GM21825 (cell line): ENCODE measurements at regions not wholly inside any gene's neighbourhood (a gene's known extent, or its start where the extent isn't known, plus 50 kb on each side); places are given as distances from the start of the nearest gene placed in this dataset.
"Not testable (repeated sequence)": the region's sequence is repeated elsewhere in the genome, so short reads cannot be mapped to it uniquely, and the experiment has no call there.

Source experiments
- ATAC-seq: cut with Tn5 transposase; IDR thresholded peaks from one replicate; pipeline ENCODE4 v1.9.1; 2021; ENCODE audit warnings: mild to moderate bottlenecking, moderate library complexity; ENCODE audit not compliant: unreplicated experiment

DNA sequence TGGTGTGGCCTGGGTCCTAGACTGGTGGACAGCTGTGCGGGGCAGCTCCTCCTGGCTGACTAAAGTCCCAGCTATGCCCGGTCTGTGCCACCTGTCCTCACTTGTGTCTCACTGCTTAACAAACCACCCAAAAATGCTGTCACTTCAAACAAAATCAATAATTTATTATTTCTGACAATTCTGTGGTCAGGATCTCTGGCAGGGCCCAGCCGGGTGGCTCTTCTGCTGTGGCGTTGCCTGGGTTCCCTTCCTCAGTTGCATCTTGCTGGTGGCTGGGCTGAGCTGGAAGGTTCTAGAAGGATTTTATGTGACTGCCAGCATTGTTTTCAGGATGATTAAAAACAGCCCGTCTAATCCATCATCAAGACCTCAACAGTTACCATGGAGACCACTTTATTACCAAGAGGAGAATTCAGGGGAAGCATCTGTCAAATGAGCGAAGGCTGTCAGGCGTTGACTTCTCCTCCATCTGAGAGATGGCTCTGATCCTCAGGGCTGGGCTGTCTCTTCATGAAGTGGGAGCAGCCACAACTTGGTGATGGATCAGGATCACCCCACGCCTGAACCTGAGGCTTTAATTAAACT is 280.6 kb upstream of the SFSWAP start:
- ATAC-seq: no peak

GRCh38 chr12:131431126-131431655 is 279.7 kb upstream of the SFSWAP start:
- ATAC-seq: not testable (repeated sequence)

DNA sequence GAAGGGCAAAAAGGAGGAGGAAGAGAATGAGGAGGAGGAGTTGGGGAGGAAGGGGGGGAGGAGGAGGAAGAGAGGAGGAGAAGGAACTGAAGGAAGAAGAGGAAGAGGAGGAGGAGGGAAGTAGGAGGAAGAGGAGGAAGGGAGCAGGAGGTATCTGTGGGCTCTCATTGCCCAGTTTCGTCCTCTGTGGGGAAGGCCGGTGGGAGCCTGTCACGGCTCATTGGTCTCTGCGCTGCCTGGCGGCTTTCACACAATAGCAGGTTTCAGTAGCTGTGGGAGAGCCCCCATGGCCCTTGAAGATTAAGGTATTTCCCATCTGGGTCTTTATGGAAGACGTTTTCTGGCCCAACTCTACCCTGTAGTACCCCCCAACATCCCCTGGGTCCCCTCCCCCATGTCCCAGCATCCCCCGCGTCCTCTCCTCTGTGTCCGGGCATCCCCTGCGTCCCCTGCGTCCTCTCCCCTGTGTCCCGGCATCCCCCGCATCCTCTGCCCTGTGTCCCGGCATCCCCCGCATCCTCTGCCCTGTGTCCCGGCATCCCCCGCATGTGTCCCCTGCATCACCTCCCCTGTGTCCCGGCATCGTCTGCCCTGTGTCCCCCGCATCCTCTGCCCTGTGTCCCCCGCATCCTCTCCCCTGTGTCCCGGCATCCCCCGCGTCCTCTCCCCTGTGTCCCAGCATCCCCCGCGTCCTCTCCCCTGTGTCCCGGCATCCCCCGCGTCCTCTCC is 278.2 kb upstream of the SFSWAP start:
- ATAC-seq: peak; percentile 89

DNA sequence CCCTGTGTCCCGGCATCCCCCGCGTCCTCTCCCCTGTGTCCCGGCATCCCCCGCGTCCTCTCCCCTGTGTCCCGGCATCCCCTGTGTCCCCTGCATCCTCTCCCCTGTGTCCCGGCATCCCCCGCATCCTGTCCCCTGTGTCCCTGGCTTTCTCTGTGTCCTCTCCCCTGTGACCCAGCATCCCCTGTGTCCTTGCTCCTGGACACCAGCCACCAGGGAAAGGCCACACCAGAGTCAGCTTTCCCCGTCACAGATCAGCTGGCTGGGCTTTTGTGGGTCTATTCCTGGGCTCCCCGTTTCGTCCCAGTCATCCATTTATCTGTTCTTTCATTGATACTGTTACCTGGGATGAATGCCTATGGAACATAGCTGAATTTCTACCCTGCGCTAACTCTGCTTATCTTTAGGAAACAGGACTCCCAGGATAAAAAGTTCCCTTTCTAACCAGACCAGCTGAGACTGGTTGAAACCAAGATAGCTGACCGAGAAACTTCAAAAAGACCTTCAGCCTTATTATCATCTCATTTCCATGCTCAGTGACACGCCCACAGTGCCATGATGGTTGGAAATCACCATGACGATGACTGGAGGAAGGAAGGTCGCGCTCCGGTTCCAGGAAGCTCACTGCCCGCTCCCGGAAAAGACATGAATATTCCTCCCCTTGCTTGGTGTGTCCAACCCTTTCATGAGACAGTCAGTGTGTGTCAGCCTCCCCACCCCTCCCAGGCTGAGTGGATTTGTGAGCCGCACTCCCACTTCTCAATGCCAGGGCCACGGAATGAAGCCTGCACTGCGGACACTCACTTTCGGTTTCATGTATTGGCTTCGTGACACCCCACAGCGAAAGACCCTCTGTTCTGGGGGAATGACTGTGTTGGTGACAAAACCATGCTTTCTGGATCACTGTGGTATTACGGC is 276.4 kb upstream of the SFSWAP start:
- ATAC-seq: no peak

DNA sequence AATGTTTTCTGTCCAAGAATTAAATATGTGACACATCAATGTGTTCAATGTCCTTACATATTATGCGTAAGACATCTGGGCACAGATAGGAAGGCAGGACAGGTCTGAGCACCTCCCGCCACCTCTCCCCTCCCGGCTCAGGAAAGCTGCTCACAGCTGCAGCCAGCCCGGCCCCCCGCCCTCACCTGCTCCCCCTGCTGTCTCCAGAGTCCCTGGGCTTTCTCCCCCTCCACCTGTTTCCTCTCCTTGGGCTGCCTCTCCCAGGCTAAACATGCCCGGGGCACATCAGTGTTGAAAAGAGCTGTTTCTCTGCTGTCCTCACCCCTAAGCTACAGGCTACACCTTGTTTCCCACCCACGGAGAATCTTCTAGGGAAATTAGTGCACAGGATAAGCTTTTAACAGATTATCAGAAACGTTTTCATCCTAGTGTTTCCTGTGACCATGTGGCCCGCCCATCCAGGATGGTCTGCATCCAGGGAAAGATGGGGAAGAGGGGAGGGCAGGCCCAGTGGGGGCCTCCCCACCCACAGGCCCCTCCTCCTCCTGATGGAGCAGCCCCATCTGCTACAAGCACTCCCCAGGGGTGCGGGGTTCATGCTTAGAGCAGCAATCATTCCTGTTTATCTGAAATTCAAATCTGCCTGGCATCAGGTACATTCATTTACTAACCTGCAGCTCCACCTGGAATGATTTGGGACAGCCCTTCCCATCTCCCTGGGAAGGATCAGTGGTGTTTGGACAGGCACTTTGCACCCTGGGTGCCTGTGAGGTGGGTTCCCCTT is 273.8 kb upstream of the SFSWAP start:
- no peak for ATAC-seq

DNA sequence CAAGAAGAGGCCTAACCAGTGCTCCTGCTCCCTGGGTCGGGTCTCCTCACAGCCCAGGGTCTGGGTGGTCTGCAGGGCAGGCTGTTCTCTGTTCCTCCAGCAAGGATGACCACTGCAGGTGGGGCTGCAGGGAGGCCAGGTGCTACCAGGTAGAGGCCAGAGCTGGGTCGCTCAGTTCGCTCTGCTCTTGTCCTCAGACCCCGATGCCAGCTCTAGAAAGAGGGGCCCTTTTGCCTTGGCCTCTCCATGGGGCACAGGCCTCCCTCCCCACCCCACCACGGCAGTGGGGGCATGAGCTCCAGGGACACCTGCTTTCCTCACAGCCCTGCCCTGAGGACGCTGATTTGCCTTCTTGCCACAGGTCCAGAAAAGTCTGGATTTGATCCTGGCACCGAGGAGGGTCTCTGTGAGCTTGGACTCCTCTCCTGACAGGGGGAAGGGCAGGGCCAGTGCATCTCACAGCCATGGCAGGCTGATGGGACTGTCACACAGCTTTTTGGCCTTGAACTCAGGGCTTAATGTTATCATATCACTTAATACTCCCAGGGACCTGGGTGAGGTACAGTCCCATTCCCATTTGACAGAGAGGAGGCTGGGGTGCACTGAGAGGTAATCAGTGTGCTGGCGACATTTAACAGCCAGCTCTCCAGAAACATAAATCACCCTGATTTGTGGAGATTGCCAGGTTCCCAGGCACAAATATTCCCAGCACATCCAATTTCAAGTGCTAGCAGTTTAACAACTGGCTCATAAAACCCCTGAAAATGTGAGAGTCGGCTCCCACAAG is 273.0 kb upstream of the SFSWAP start:
- no peak for ATAC-seq

DNA sequence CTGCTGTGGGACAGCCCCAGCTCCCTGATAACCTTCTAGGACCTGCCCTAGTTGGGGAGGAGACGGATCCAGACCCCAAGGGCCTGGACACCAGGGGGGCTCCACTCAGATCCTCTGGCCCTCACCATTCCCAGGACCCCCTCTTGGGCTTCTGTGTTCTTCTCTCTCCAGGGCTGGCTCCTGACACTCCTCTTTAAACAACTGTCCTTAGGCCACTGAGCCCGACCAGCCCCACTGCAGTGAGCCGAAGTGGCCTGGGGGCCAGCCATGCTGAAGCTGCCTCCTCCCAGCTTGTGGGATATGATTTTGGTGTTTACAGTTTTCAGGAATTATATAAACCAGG is 272.4 kb upstream of the SFSWAP start:
- not testable (repeated sequence) for ATAC-seq

DNA sequence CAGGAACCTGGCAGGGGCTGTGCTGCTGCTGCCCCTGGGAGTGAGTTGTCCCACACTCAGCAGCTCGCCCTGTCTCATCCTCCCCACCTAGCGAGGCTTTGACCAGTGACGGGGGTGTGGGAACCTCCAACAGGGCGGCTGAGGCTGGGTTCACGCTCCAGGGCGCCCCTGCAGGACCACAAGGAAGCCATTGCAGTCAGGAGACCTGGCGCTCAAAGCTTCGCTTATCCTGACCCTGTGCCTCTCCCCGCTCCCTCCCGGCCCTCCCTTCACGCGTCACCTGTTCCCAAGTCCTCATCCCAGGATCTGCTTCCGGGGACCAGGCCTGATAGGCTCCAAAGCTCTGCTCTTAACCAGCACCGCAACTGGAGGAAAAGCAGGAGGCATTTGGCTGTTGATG is 272.0 kb upstream of the SFSWAP start:
- no peak for ATAC-seq

DNA sequence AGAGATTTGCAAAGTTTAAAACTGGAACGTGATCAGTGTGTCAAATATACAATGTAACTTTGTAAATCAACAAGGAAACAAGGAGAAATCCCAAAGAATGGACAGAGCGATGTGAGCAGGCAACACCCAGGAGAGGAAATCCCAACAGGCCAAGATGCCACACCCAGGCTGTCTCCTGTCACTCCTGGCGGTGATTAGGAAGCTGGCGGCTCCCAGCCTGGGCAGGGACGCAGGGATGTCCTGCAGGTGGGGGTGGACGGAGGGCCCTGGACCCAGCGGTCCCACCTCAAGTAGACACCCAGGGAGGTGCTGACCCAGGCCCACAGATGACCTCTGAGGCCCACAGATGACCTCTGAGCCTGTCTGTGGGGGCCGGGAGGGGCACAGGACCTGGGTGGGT is 271.1 kb upstream of the SFSWAP start:
- ATAC-seq: not testable (repeated sequence)

DNA sequence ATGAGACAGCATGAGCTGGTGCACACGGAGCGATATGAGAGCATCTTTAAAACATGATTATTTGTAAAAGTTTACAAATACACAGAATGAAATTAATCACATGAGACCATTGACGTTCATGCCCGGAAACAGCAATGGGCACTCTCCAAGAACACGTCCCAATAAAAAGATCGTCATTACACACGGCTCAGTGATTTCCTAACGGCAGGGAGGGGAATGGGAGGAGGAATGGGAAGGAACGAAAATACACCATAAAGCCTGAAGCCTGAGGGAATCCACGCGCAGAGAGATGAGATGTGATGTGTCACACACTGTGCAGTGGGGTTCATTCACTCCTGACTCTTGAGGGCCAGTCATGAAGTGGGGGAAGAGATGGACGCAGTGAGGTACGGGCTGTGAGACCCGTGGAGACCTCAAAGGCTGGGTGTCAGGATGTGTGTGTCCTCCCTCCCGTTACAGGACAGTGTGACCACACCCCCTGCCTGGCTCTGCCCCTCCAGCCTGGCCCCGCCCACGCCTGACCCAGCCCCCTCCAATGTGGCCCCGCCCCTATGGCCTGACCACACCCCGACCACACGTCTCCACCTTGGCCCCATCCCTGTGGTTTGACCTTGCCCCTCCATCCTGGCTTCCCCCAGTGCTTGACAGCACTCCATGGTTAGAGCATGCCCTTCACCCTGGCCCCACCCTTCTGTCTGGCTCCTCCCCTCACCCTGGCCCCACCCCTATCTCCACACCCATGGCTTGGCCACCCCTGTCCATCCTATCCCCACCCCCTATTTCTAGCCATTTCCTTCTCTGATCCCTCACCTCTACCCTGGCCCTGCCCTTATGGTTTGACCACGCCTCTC is 270.5 kb upstream of the SFSWAP start:
- ATAC-seq: not testable (repeated sequence)

DNA sequence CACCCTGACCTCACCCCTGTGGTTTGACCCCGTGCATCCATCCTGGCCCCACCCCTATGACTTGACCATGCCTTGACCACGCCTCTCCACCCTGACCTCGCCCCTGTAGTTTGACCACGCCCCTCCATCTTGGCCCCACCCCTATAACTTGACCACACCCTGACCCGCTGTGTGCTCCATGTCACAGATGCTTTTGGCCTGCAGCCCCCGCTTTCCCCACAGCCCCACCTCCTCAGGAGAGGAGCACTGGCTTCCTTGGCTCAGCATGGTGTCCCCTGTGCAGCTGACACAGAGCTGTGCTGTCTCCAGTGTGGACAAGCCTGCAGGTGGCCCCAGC is 269.9 kb upstream of the SFSWAP start:
- no peak for ATAC-seq

DNA sequence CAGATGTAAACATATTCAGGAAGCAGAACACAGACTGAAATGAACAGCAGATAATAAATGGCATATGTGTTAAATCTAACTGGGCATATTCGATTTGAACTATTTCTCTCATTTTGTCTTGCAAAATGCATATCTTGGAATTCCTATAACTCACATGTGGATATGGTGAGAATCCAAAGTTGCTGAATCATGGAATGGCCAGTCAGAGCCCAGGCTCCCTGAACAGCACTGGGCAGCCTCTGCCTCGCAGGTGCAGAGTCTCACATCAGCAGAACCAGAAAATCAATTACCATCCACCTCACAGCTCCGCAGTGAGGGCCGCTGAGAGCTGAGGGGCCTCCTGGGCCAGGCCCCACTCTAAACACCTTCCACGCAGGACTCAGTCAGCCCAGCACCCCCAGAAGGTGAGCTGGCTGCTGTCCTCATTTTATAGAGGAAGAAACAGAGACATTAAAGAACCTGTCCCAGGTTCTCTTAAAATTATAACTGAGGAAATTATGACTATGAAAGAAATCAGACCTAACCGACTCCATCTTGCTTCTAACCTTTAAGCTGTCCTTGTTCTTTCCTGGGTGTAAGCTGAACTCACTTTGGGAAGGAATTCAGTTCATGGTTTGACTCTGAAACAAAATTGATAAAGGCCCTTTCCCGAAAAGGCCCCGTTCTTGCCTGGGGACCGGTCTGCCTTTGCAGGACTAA is 269.1 kb upstream of the SFSWAP start:
- ATAC-seq: no peak

DNA sequence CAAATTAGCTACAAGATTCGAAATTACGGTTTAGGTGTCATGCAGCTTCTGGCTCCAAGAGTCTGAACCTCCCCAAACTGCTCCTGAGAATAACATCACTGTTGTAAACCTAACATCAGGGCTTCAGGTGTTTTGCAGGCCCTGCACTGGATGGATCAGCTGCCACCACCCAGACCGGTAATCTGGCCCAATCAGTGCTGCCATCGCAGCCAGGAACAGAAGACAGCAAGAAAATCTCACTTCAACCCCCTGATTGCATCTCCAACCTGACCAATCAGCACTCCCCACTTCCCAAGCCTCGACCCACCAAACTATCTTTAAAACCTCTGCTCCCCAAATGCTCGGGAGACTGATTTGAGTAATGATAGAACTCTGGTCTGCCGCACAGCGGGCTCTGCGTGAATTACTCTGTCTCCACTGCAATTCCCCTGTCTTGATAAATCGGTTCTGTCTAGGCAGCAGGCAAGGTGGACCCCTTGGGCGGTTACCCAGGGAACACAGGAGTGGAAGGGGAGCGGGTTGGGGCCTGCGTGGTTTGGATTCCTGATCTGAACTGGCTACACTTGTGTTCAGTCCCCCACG is 268.5 kb upstream of the SFSWAP start:
- ATAC-seq: no peak

GRCh38 chr12:131443019-131444000 is 267.6 kb upstream of the SFSWAP start:
- ATAC-seq: no peak

DNA sequence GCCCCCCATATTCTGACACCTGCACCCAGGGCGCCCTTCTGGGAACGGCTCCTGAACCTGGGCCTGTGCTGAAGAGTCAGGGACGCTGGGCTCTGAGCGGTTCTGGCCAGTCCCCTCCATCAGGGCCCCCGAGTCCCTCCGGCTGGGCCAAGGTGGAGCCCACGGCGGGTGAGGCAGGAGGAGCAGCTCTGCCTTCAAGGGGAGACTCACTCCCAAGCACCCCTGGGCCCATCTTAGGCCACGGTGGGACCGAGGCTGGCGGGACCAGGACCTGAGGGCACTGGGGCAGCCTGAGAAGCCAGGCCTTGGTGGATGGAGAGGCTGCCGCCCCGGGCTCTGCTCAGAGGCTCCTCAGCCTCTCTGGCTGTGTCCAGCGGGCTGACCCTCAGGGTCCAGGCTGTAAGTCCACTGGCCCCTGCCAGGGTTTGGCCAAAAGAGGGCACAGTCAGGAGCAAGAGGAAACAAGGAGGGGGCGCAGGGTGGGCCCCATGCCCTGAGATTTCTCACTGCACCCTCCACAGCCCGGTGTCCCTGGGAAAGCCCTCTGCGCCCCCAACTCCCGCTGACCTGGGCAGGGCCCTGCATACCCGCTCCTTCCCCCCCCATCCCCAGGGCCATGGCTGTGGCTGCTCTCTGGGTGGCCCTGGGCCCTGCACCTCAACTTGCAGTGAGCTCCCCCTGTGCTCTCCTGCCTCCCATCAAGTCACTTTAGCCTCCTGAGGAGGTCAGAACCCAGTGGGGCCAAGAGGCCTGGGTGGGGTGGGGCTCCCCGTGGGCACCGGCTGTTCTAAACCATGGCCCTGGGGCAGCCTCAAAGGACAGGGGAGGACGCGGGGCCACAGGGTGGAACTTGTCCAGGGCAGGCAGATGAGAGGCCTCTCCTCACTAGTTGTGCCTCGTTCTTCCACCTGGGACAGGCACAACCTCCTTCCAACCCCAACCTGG is 266.4 kb upstream of the SFSWAP start:
- no peak for ATAC-seq

DNA sequence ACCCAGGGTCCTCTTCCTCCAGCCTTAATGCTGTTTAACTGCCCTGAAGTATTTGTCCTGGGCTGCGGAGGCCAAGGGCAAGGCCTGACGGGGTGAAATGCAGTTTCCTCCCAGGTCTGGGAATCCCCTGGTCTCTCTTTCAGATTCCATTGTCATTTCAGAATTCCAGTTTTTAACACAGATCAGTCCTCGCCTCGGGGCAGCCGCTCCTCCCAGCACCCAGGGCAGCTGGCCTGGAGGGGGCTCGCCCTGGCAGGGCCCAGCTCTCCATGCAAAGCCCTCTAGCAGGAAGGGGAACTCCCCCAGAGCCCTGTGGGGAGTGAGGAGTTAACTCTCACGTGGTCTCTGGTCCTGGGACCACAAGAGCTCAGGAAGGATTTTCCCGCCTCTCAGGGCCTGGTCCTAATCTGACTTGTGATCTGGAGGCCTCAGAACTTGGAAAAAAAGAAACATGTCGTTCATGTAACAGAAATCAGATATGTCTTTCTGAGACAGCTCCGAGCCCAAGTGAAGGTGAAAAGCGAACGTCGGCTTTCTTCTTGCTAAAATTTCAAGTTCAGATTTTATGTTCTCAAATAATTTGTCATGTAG is 265.6 kb upstream of the SFSWAP start:
- ATAC-seq: no peak
